PC-3 (cell line): ENCODE measurements at regions not wholly inside any gene's neighbourhood (a gene's known extent, or its start where the extent isn't known, plus 50 kb on each side); places are given as distances from the start of the nearest gene placed in this dataset.

ENCODE experiments used
- CTCF ChIP-seq: fragments of 300-600 bp; sonication (generic); conservative IDR thresholded peaks from 2 replicates; pipeline ENCODE4 v1.5.1; 2017; ENCODE audit warnings: antibody characterized with exemption, low read depth, mild to moderate bottlenecking, low read length
- EZH2 ChIP-seq: fragments of 300-600 bp; sonication (generic); IDR thresholded peaks from one replicate; pipeline ENCODE4 v1.6.1; 2017; ENCODE audit warnings: antibody characterized with exemption, mild to moderate bottlenecking, low read length; ENCODE audit not compliant: unreplicated experiment

GRCh38 chr3:190716211-190716610 lies 146.3 kb downstream of the GMNC start:
- no peak for TF ChIP-seq CTCF
- TF ChIP-seq EZH2: no peak
